GM10266 (cell line): ENCODE measurements at regions not wholly inside any gene's neighbourhood (a gene's known extent, or its start where the extent isn't known, plus 50 kb on each side); places are given as distances from the start of the nearest gene placed in this dataset.

Experiments
- DNase-seq: peaks from one replicate; pipeline ENCODE4 v3.0.0; 2012; ENCODE audit errors: extremely low spot score
- TF ChIP-seq, protein P1 (sequence below): IDR thresholded peaks from 2 replicates; pipeline ENCODE4 v1.5.1; 2012; ENCODE audit warnings: mild to moderate bottlenecking, low read depth; ENCODE audit not compliant: control insufficient read depth, insufficient read depth; ENCODE audit errors: missing control alignments

DNA sequence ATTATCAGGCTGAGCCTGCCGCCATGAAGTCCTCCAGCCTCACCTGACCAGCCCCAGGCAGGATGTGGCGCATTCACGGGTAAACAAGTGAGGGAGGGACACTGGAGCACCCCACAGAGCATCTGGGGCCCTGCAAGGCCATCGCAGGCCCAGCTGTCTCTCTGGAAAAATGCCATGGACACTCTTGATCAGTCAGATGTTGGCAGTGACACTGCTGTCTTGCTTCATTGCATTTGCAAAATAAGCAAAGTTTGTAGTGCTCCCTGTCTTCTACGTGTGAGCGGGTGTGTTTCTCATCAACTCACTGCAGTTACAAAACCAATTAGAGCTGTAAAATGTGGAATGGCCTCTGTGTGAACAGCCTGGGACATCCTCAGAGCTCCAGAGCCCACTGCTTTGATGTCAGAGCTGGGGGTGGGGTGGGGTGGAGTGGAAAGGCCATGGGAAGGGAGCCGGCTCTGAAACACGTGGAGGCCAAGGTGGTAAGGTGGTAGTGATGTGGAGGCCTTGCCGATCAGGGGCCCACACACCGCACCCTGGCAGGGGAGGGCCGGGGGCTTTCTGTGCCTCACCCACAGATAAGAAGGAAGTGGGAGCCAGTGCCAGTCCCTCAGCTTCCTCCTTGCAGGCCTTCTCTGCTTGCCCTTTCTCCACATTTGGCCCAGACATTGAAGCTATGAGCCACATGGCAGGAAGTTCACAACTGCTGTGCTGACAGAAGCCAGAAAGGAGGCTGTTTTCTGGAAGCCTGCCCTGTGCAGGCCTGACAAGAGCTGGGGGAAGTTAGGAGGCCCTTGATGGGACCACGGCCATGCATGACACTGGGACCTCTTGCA is 254.9 kb downstream of the RHOU start:
- DNase-seq = no peak
- TF ChIP-seq, protein P1, sequence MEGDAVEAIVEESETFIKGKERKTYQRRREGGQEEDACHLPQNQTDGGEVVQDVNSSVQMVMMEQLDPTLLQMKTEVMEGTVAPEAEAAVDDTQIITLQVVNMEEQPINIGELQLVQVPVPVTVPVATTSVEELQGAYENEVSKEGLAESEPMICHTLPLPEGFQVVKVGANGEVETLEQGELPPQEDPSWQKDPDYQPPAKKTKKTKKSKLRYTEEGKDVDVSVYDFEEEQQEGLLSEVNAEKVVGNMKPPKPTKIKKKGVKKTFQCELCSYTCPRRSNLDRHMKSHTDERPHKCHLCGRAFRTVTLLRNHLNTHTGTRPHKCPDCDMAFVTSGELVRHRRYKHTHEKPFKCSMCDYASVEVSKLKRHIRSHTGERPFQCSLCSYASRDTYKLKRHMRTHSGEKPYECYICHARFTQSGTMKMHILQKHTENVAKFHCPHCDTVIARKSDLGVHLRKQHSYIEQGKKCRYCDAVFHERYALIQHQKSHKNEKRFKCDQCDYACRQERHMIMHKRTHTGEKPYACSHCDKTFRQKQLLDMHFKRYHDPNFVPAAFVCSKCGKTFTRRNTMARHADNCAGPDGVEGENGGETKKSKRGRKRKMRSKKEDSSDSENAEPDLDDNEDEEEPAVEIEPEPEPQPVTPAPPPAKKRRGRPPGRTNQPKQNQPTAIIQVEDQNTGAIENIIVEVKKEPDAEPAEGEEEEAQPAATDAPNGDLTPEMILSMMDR = no peak

DNA sequence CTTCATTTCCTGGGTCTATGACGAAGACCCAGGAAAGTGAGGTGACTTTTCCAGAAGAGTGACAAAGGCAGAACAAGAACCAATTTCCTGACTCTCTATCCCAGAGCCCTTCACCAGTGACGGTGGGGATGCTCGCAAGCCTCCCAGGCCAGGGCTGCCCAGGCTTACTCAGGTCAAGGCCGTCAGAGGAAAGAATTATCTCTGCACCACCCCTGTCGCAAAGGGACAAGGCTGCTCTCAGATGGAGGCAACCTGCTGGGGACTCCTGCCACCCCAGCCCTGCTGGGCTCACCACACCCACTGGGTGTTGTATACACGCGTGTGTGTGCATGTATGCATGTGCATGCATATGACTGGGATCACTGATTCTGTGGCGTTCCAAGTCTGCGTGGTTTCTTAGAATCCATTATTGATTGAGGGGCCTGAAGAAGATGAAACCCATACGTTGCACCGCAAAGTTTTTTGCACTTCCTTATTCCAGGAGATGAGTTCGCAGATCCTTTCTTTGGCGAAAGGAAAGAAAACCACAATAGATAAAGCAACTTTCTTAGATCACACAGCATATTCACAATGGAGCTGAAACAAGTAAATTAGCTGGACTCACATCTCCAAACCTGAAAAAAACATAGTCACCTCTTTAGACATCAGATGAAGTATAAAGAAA is 255.8 kb downstream of the RHOU start:
- TF ChIP-seq, protein P1 = no peak
- DNase-seq = no peak

DNA sequence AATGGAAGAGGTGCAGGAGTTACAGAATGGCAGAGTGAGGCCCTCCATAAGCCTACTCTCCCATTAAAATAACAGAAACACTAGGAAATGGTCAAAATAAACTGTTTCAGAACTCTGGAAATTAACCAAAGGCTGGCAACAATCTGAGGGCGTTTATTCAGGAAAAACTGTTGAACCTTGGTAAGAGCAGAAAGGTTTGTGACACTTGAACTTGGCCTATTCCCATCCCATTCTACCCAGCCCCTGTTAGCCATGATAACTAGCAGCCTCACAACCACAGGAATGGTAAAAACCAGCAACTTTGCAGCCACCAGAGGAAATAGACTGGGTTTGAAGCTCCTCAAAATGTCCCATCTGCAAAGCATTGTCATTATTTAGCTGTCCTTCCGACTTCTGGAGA is 256.8 kb downstream of the RHOU start:
- DNase-seq = no peak
- TF ChIP-seq, protein P1 = no peak

DNA sequence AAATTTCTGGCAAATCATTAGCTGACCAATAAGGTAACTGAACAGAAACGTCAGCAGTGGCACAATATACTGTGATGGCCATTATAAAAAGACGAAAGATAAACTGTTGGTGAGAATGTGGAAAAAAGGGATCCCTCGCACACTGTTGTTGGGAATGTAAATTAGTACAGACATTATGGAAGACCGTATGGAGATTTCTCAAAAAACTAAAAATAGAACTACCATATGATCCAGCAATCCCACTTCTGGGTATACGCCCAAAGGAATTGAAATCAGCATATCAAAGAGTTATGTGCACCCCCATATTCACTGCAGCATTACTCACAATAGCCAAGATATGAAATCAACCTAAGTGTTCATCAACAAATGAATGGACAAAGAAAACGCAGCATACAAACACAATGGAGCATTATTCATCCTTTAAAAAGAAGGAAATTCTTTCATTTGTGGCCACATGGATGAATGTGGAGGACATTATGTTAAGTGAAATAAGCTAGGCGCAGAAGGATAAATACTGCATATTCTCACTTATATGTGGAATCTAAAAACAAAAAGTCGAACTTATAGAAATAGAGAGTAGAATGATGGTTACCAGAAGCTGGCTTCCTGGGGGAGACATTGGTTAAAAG is 257.7 kb downstream of the RHOU start:
- TF ChIP-seq, protein P1 = no peak
- DNase-seq = no peak

DNA sequence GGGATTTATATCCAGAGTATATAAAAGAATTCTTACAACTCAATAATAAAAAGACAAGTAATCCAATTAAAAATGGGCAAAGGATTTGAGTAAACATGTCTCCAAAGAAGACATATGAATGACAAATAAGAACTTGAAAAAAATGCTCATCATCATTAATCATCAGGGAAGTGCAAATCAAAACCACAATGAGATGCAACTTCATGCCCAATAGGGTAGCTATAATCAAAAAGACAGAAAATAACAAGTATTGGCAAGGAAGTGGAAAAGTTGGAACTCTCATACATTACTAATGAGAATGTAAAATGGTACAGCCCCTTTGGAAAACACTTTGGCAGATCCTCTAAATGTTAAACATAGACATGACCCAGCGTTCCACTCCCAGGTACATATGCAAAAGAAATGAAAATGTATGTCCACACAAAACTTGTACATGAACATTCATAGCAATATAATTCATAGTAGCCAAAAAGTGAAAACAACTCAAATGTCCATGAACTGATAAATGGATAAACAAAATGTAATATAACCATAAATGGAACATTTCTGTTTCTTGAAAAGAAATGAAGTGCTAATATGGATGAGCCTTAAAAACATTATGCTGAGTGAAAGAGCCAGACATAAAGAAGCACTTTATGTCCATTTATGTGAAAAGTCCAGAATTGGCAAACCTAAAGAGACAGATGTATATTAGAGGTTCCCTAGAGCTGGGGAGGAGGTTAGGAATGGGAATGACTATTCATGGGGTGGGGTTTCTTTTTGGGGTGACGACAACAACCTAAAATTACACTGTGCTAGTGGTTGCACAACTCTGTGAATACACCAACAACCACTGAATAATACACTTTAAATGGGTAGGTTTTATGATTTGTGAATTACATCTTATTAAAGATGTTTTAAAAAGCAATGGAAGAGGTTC is 259.7 kb downstream of the RHOU start:
- TF ChIP-seq, protein P1 = no peak

DNA sequence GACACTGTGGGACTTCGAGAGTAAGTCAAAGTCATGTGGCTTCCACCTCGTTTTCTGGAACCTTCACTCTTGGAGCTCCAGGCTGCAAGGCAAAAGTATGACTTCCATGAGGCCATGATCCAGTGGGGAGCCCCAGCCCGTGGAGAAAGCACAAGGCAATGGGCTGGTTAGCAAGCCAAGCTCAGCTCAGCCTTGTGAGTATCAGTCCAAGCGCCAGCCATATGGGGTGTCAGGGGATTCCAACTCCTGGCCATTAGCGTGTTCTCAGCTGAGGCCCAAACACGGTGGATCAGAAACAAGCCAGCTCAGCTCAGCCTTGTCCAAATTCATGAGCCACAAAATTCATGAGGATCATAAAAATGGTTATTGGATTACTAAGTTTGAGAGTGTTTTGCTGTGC is 261.0 kb downstream of the RHOU start:
- no peak for DNase-seq
- TF ChIP-seq, protein P1 = no peak

More for the DNA sequence above, 259.7 kb downstream of the RHOU start:
- no peak for DNase-seq
